Pancreas (tissue), 10 donors: ENCODE measurements at regions not wholly inside any gene's neighbourhood (a gene's known extent, or its start where the extent isn't known, plus 50 kb on each side); places are given as distances from the start of the nearest gene placed in this dataset.

ENCODE experiments used
- ATAC-seq, 4 donors: fragments of 200-7000 bp; cut with Tn5 transposase; one replicate each; pipeline versions ENCODE4 v1.8.0 to v1.9.1; 2020; ENCODE audit warnings: mild to moderate bottlenecking in 4 of 4, moderate library complexity in 4 of 4
- DNase-seq, 6 donors: peaks; one replicate each; pipeline ENCODE4 v3.0.0-alpha.2; 2020
- FAIRE-seq: peaks from 2 replicates; lab custom pipeline; 2012; peaks lifted over from hg19 to GRCh38; lab: Jason Lieb, UNC
- H3K27ac ChIP-seq, 4 donors: fragments of 200-600 bp; sonication (generic); 1 replicate in 3 of 4; 2 replicates in 1 of 4; pipeline versions ENCODE4 v1.5.0 to v1.8.0; 2020
- H3K27me3 ChIP-seq, 4 donors: fragments of 200-600 bp; one replicate each; pipeline ENCODE4 v1.8.0; 2021
- H3K36me3 ChIP-seq, 3 donors: fragments of 200-600 bp; sonication (generic) in 1 of 3; one replicate each; pipeline versions ENCODE4 v1.5.0 to v1.8.0; 2020 to 2021
- H3K4me1 ChIP-seq, 3 donors: fragments of 200-600 bp; one replicate each; pipeline ENCODE4 v1.8.0; 2021
- H3K4me3 ChIP-seq, 4 donors: fragments of 200-600 bp; sonication (generic) in 2 of 4; one replicate each; pipeline versions ENCODE4 v1.5.0 to v1.8.0; 2020 to 2021
- H3K9me3 ChIP-seq, 4 donors: fragments of 200-600 bp; one replicate each; pipeline ENCODE4 v1.8.0; 2021
- WGBS, 2 donors: extraction: QIAGEN DNeasy Blood & Tissue Kit; methylation state at CpG; one replicate each; pipeline ENCODE4 v1.1.7; 2013; 5-methylcytosine and 5-hydroxymethylcytosine counted together
- intact Hi-C, 3 donors: fragments of 100-400 bp; cut with DNase I; formaldehyde crosslinking; loops; one replicate each; pipeline versions ENCODE4 v1.11.1 to v1.14.2; 2022
- TF ChIP-seq, protein P1 (sequence below), 4 donors: fragments of 200-600 bp; sonication (generic) in 3 of 4; IDR thresholded peaks; one replicate each; pipeline versions ENCODE4 v1.5.0 to v1.8.0; 2021; ENCODE audit warnings: antibody characterized with exemption in 4 of 4
- donor health status: healthy with polysubstance abuse.
- donor health status: DM: no; HTN: no; CAD: no; lungs with moderate emphysema.
- donor health status: DM: no; HTN: no; CAD: no.
- donor health status: control.
- donor health status: control.
- donor health status: Bipolar disorder and iron deficiency.
- donor health status: DM: yes; HTN: yes; CAD: no.
- donor health status: DM: no; HTN: no; CAD: no.
- donor health status: DM: no; HTN: no; CAD: no.
- donor health status: DM: yes; HTN: yes; CAD: no.

- Histone ChIP-seq H3K9me3 (no peaks in the 10 kb centered on the region), H3K4me1 (no peaks in the 10 kb centered on the region), H3K27me3 (no peaks in the 10 kb centered on the region), H3K27ac (no peak overlapping the region), H3K36me3 (no peaks in the 10 kb centered on the region), H3K4me3 (no peak overlapping the region)
- intact Hi-C loops: no loop called here
- TF ChIP-seq, protein P1, sequence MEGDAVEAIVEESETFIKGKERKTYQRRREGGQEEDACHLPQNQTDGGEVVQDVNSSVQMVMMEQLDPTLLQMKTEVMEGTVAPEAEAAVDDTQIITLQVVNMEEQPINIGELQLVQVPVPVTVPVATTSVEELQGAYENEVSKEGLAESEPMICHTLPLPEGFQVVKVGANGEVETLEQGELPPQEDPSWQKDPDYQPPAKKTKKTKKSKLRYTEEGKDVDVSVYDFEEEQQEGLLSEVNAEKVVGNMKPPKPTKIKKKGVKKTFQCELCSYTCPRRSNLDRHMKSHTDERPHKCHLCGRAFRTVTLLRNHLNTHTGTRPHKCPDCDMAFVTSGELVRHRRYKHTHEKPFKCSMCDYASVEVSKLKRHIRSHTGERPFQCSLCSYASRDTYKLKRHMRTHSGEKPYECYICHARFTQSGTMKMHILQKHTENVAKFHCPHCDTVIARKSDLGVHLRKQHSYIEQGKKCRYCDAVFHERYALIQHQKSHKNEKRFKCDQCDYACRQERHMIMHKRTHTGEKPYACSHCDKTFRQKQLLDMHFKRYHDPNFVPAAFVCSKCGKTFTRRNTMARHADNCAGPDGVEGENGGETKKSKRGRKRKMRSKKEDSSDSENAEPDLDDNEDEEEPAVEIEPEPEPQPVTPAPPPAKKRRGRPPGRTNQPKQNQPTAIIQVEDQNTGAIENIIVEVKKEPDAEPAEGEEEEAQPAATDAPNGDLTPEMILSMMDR (IDR thresholded peaks at IDR 0.05): no peak
- no peak for DNase-seq
- ATAC-seq: no peak
- FAIRE-seq: no peak
- WGBS, 2 donors: 68 to 84% methylated on average over 1 of the region's 1 CpG
These were observed 383.0 kb downstream of the TMEM182 start for GRCh38 chr2:103144837-103145236.

GRCh38 chr2:103145739-103146138 lies 383.9 kb downstream of the TMEM182 start:
- Histone ChIP-seq H3K4me3 (no peak overlapping the region), H3K27me3 (no peaks in the 10 kb centered on the region), H3K4me1 (no peaks in the 10 kb centered on the region), H3K9me3 (no peaks in the 10 kb centered on the region), H3K27ac (no peak overlapping the region), H3K36me3 (no peaks in the 10 kb centered on the region)
- no peak for ATAC-seq
- TF ChIP-seq, protein P1 (IDR thresholded peaks at IDR 0.05): no peak
- no peak for DNase-seq
- intact Hi-C loops: no loop called here
- 54 to 81% methylated on average over 1 of the region's 1 CpG for WGBS, 2 donors
- no peak for FAIRE-seq

GRCh38 chr2:103151046-103151445 lies 389.2 kb downstream of the TMEM182 start:
- no peaks in the 10 kb centered on the region for H3K4me1 ChIP-seq
- H3K4me3 ChIP-seq: no peak overlapping the region
- H3K27me3 ChIP-seq: no peaks in the 10 kb centered on the region
- DNase-seq (no peak), ATAC-seq (no peak), FAIRE-seq (no peak)
- TF ChIP-seq, protein P1 (IDR thresholded peaks at IDR 0.05): no peak
- H3K27ac ChIP-seq: no peak overlapping the region
- no peaks in the 10 kb centered on the region for H3K36me3 ChIP-seq
- intact Hi-C loops: no loop called here
- H3K9me3 ChIP-seq: no peaks in the 10 kb centered on the region
- 65 to 79% methylated on average over 3 of the region's 3 CpGs for WGBS, 2 donors

DNA sequence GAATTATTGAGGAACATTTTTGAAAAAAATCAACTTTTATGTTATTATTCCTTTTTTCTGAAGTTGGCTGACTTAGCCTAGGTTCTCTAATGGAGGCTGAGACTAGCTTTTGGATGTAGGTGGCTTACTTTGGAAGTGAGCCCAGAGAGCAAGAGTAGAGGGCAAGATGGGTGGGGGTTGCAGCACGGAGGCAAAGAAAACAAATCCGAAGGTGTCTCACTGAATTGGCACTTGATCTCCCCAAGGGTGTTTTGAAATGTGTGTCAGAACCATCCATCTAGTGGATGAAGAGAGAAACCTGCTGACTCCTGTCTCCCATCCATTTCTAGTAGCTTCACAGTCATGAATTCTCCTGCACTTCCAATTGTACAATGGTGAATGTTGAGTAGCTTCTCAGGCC lies 390.7 kb downstream of the TMEM182 start:
- Histone ChIP-seq H3K36me3 (no peaks in the 10 kb centered on the region), H3K27ac (no peak overlapping the region), H3K9me3 (no peaks in the 10 kb centered on the region), H3K27me3 (no peaks in the 10 kb centered on the region), H3K4me3 (no peak overlapping the region), H3K4me1 (no peaks in the 10 kb centered on the region)
- TF ChIP-seq, protein P1 (IDR thresholded peaks at IDR 0.05): no peak
- FAIRE-seq (no peak), ATAC-seq (no peak), DNase-seq (no peak)
- intact Hi-C loops: no loop called here
- WGBS, 2 donors: 40 to 70% methylated on average over 2 of the region's 2 CpGs

DNA sequence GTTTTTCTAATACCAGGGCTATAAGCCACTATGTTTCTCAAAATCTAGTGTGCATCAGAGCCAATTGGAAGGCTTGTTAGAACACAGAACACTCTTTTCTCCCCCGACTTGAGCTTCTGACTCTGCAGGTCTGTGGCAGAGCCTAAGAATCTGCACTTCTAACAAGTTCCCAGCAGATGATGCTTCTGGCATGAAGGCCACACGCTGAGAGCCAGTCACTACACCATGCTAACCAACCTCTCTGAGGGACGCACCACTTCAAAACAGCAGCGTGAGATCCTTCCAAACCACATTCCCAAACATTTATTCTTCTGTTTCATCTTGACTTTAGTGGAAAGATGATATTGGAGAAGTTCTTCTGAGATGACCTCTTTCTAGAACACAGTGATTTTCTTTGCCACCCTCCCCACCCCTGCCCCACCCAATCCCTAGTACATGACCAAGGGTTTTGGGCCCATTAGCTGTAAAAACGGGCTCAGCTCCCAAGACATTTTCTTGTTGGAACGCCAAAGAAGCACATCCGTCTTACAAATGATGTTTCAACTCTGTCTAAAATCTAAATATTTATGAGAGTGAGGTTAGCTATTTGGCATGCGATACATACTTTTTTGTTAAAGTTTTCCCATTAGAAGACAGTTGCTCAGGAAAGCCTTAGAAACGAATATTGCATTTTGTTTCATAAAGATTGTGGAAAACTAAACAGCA lies 391.9 kb downstream of the TMEM182 start:
- Histone ChIP-seq H3K27ac (no peak overlapping the region), H3K9me3 (no peaks in the 10 kb centered on the region), H3K36me3 (no peaks in the 10 kb centered on the region), H3K27me3 (no peaks in the 10 kb centered on the region), H3K4me3 (no peak overlapping the region), H3K4me1 (no peaks in the 10 kb centered on the region)
- FAIRE-seq (no peak), DNase-seq (no peak), ATAC-seq (no peak)
- intact Hi-C loops: no loop called here
- TF ChIP-seq, protein P1 (IDR thresholded peaks at IDR 0.05): no peak
- 56 to 60% methylated on average over 9 of the region's 9 CpGs for WGBS, 2 donors
